ENCODE measurements at regions not wholly inside any gene's neighbourhood (a gene's known extent, or its start where the extent isn't known, plus 50 kb on each side); places are given as distances from the start of the nearest gene placed in this dataset.

- in situ Hi-C loops (cut with MboI), result no loop called here
- no peak for DNase-seq (ENCODE audit: low read depth, low spot score)
- no peak for TF ChIP-seq FOS (IDR thresholded peaks at IDR 0.05; ENCODE audit: borderline replicate concordance, extremely low read depth, insufficient read length)
- no peak for TF ChIP-seq TAF1 (IDR thresholded peaks at IDR 0.05; ENCODE audit: borderline replicate concordance, low read depth, low read length)
- TF ChIP-seq ZBTB33 (IDR thresholded peaks at IDR 0.05), result no peak
- TF ChIP-seq SMC3 (IDR thresholded peaks at IDR 0.05; ENCODE audit: borderline replicate concordance, low read length), result no peak
- no peak for TF ChIP-seq ATF7 (IDR thresholded peaks at IDR 0.05; ENCODE audit: low read depth)
- TF ChIP-seq HCFC1 (IDR thresholded peaks at IDR 0.05; ENCODE audit: low read length), result no peak
- TF ChIP-seq SIX5 (IDR thresholded peaks at IDR 0.05; ENCODE audit: low read depth, low read length, severe bottlenecking), result no peak
- TF ChIP-seq CREM (IDR thresholded peaks at IDR 0.05; ENCODE audit: low read depth), result no peak
- TF ChIP-seq SIN3A (IDR thresholded peaks at IDR 0.05; ENCODE audit: low read depth, low read length), result no peak
- TF ChIP-seq SUPT20H (IDR thresholded peaks at IDR 0.05; ENCODE audit: borderline replicate concordance, control insufficient read depth, low read depth, low read length), result no peak
- no peak for TF ChIP-seq HSF1 (IDR thresholded peaks at IDR 0.05; ENCODE audit: low read depth, low read length)
- TF ChIP-seq E2F4 (IDR thresholded peaks at IDR 0.05; ENCODE audit: low read depth, low read length), result no peak
- ATAC-seq, result no peak
- no peak overlapping the region for H3K4me2 ChIP-seq (ENCODE audit: control insufficient read depth, insufficient read depth)
- peak; percentile 41 for FAIRE-seq
- POLR2A ChIA-PET, result interaction anchor here (0.9 kb wide), 1 partner anchor 21 kb away, joined by 4 read pairs; no protein-coding TSS in a partner anchor
- intact Hi-C loops (cut with micrococcal nuclease; ENCODE audit: unreplicated experiment), result no loop called here
- RAD21 ChIA-PET (ENCODE audit: unreplicated experiment), result no interaction called here
- no peaks in the 10 kb centered on the region for H4K20me1 ChIP-seq (ENCODE audit: control insufficient read depth, insufficient read depth)
- no TSS peak for BruUV-seq (replicated peaks)
- CTCF ChIA-PET, result interaction anchor here (1.3 to 1.6 kb wide), 2 partner anchors 22 to 281 kb away, joined by 4 read pairs; no protein-coding TSS in a partner anchor
- no peaks in the 10 kb centered on the region for H3K79me2 ChIP-seq (ENCODE audit: control insufficient read depth, insufficient read depth, low read length)
- H3K4me1 ChIP-seq (ENCODE audit: control insufficient read depth, insufficient read depth, low read length), result peaks cover 11% of the 10 kb centered on the region
- no peak overlapping the region for H3K27ac ChIP-seq (ENCODE audit: control insufficient read depth, insufficient read depth)
- 100% methylated on average over 1 of the region's 1 CpG for WGBS (ENCODE audit: insufficient coverage, insufficient replicate concordance, low lambda C conversion rate, missing lambda C conversion rate)
- no peak overlapping the region for H3K9ac ChIP-seq (ENCODE audit: control insufficient read depth, insufficient read depth, low read length)
- no peaks in the 10 kb centered on the region for H3K36me3 ChIP-seq (ENCODE audit: control insufficient read depth in 2 of 2, insufficient read depth in 2 of 2, low read length in 1 of 2)
- no peak overlapping the region for H2AFZ ChIP-seq (ENCODE audit: control insufficient read depth, low read depth, low read length)
- SMC1A ChIA-PET (ENCODE audit: uncharacterized antibody, unreplicated experiment), result interaction anchor here (1.3 kb wide), 1 partner anchor 13 kb away, joined by 4 read pairs; no protein-coding TSS in a partner anchor
- no peaks in the 10 kb centered on the region; the same call in 1 of the 3 replicates for H3K9me3 ChIP-seq (replicated peaks; ENCODE audit: control insufficient read depth, insufficient read depth, low read length)
- H3K27me3 ChIP-seq (replicated peaks in 1 of 2; ENCODE audit: control insufficient read depth in 2 of 2, insufficient read depth in 2 of 2, low read length in 1 of 2), result no peaks in the 10 kb centered on the region
- H3K4me3 ChIP-seq, result no peak overlapping the region
These were observed 211.7 kb upstream of the ELL2 start for GRCh38 chr5:96173366-96173765.
